ENCODE measurements at regions not wholly inside any gene's neighbourhood (a gene's known extent, or its start where the extent isn't known, plus 50 kb on each side); places are given as distances from the start of the nearest gene placed in this dataset.

DNA sequence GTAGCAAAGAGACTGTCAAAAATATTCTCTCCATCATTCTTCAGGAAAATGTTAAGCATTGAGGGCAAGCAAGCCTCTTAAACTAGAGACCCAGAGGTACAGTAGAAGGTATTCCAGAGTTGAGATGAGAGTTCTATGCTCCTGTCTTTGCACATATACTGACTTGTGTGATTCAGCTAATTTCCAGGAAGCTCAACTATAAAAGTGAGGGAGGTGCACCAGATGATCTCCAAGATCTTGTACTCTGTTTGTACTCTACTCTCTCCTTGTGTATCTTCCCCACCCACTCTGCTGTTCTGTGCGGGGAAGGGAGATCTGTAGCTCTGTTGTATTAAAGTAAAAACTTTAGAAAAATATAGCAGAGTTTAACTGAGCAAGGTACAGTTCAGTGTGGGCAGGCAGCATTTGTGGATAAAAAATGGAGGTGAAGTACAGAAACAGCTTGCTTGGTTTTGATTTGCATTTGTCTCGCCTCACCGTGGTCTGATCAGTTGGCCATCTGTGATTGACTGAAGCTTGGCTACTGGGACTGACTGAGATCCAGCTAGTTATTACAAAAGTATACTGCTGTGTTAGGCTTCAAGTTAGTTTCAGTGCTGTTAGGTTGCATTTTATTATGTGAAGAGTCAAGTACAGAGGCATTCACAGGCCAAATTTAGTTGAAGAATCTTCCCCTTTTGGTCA, 463.1 kb upstream of the GOLIM4 start:
- no peaks in the 10 kb centered on the region for H3K27me3 ChIP-seq

DNA sequence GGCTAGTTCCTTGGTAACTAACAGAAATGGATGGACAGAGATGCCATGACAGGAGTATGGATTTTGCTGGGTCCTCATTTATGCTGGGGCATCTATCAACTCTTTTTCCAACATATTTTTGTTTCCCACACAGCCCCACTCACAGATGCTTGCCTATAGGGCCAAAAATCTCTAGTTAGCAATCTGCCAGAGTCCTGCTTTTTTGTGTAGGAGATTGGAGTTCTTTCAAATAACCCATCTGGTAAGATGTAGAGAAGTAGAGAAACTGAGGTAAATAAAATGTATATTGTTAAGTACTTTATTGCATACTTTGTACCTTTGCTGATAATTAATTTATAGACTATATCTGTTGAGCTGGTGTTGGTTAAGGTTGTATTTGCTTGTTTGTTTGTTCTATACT, 456.5 kb upstream of the GOLIM4 start:
- TF ChIP-seq Cebpa-rat (IDR thresholded peaks at IDR 0.05) = no peak
- H3K4me2 ChIP-seq = no peak overlapping the region
- H3K27me3 ChIP-seq = no peaks in the 10 kb centered on the region
- H3K36me3 ChIP-seq = no peaks in the 10 kb centered on the region
- H3K4me3 ChIP-seq = no peak overlapping the region
- H3K9me3 ChIP-seq (replicated peaks in 1 of 11) = no peaks in the 10 kb centered on the region
- no peak overlapping the region for H3K27ac ChIP-seq
- H4K20me1 ChIP-seq = no peaks in the 10 kb centered on the region
- H3K4me1 ChIP-seq = no peaks in the 10 kb centered on the region
- H3K9ac ChIP-seq = no peak overlapping the region

More for the DNA sequence above, 463.1 kb upstream of the GOLIM4 start:
- Histone ChIP-seq H3K36me3 (no peaks in the 10 kb centered on the region), H4K20me1 (no peaks in the 10 kb centered on the region), H3K9ac (no peak overlapping the region), H3K27ac (no peak overlapping the region), H3K4me2 (no peak overlapping the region), H3K9me3 (replicated peaks in 1 of 11) (no peaks in the 10 kb centered on the region), H3K4me3 (no peak overlapping the region), H3K4me1 (no peaks in the 10 kb centered on the region)
- TF ChIP-seq Cebpa-rat (IDR thresholded peaks at IDR 0.05) = no peak

DNA sequence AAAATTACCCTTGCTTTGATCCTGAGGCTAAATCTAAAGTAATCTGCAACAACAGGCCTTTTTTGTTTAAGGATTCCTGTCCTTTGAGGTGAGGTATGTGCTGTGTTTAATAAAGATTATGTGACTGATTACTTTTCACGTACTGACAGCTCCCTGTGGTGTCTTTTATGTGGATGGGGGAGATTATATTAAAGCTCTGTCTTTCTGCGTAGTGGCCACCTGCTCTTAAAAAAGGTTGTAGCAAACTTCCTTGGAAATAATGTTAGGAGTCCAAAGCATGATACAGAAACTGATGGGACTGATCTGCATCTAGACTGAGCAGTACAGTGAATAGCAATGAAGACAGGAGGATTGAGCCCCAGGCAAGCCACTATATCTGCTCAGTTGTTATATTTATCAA, 453.0 kb upstream of the GOLIM4 start:
- Histone ChIP-seq H3K4me1 (no peaks in the 10 kb centered on the region), H3K4me3 (no peak overlapping the region), H3K27me3 (no peaks in the 10 kb centered on the region), H3K4me2 (no peak overlapping the region), H3K27ac (no peak overlapping the region), H3K9me3 (replicated peaks in 1 of 11) (no peaks in the 10 kb centered on the region), H4K20me1 (no peaks in the 10 kb centered on the region), H3K9ac (no peak overlapping the region), H3K36me3 (no peaks in the 10 kb centered on the region)
- TF ChIP-seq Cebpa-rat (IDR thresholded peaks at IDR 0.05) = no peak

- TF ChIP-seq Cebpa-rat (IDR thresholded peaks at IDR 0.05) = no peak
Observed at GRCh38 chr3:168546707-168547106, 451.0 kb upstream of the GOLIM4 start.

DNA sequence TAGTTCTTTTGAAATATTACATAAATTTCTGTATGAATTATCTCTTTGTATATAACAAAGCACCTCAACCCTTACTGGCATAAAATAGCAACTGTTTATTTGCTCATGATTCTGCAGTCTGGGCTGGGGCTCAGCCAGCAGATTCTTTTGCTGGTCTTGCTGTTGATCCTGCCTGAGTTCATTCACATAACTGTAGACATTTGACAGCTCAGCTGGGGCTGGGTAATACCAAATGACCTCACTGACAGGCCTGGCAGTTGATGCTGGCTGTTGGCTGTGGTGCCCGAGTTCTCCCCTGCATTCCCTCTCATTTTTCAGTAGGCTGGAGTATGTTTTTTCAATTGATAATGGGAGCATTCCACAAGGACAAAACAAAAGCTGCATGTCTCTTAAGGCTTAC, 449.9 kb upstream of the GOLIM4 start:
- H3K36me3 ChIP-seq = no peaks in the 10 kb centered on the region
- no peak overlapping the region for H3K9ac ChIP-seq
- no peaks in the 10 kb centered on the region for H3K4me1 ChIP-seq
- TF ChIP-seq Cebpa-rat (IDR thresholded peaks at IDR 0.05) = no peak
- no peaks in the 10 kb centered on the region for H3K27me3 ChIP-seq
- no peaks in the 10 kb centered on the region for H3K9me3 ChIP-seq (replicated peaks in 1 of 11)
- H3K4me3 ChIP-seq = no peak overlapping the region
- no peak overlapping the region for H3K27ac ChIP-seq
- H4K20me1 ChIP-seq = no peaks in the 10 kb centered on the region
- no peak overlapping the region for H3K4me2 ChIP-seq

More at GRCh38 chr3:168546707-168547106, 451.0 kb upstream of the GOLIM4 start:
- Histone ChIP-seq H3K27me3 (no peaks in the 10 kb centered on the region), H3K9me3 (replicated peaks in 1 of 11) (no peaks in the 10 kb centered on the region), H3K36me3 (no peaks in the 10 kb centered on the region), H3K27ac (no peak overlapping the region), H3K9ac (no peak overlapping the region), H3K4me1 (no peaks in the 10 kb centered on the region), H4K20me1 (no peaks in the 10 kb centered on the region), H3K4me2 (no peak overlapping the region), H3K4me3 (no peak overlapping the region)

DNA sequence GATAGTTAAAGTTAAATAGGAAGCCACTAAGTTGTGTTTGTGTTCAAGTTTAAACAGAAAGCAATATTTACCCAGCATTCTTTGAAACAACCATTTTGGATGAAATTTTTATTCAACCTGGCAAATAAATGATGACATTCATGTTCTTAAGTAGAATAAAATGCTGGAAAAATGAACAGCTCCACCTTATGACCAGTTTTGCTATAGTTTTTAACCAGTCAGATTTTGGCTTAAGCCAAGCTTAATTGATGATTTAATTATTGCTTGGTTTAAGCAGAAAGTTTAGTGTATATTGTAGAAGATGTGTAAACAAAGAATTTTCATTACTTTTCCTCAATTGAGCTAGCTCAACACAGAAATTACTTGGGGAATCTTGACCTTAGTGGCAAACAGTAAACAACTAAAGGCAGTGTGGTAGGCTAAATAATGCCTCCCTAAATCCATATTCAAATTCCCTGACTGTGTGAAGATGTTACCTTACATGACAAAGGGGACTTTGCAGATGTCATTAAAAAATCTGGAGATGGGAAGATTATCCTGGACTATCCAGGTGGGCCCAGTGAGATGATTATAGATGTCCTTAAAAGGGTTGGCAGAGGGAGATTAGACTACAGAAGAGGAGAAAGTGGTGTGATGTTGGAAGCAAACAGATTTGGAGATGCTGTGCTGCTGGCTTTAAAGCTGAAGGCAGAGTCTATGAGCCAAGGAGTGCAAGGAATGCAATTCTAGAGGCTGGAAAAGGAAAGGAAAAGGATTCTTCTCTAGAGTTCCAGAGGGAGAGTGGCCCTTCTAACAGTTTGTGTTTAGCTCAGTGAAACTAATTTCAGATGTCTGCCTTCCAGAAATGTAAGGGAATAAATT, 448.6 kb upstream of the GOLIM4 start:
- H3K27ac ChIP-seq = no peak overlapping the region
- no peaks in the 10 kb centered on the region for H3K9me3 ChIP-seq (replicated peaks in 1 of 11)
- no peak overlapping the region for H3K9ac ChIP-seq
- no peak overlapping the region for H3K4me3 ChIP-seq
- no peaks in the 10 kb centered on the region for H3K4me1 ChIP-seq
- no peak overlapping the region for H3K4me2 ChIP-seq
- H3K27me3 ChIP-seq = no peaks in the 10 kb centered on the region
- no peaks in the 10 kb centered on the region for H4K20me1 ChIP-seq
- no peaks in the 10 kb centered on the region for H3K36me3 ChIP-seq
- no peak for TF ChIP-seq Cebpa-rat (IDR thresholded peaks at IDR 0.05)

DNA sequence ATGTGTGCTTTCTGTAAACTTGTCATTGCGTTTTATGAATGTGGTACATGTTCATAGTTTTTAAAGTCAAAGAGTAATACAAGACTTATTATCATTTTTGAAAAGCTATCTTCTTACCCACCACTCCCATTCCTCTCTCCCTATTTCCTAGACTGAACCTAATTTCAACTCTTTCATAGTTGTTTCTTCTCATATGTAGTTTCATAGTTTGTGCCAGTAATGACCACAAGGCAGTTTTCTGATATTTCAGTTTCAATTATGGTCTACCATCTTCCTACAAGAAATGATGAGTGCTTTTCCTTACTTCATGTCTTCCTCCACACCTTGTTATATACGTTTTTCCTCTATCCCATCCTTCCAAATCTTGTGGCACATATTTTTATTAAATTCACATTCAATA, 445.0 kb upstream of the GOLIM4 start:
- Histone ChIP-seq H3K36me3 (no peaks in the 10 kb centered on the region), H4K20me1 (no peaks in the 10 kb centered on the region), H3K9ac (no peak overlapping the region), H3K4me2 (no peak overlapping the region), H3K4me1 (no peaks in the 10 kb centered on the region), H3K4me3 (no peak overlapping the region), H3K27me3 (no peaks in the 10 kb centered on the region), H3K27ac (no peak overlapping the region), H3K9me3 (replicated peaks in 1 of 11) (no peaks in the 10 kb centered on the region)
- TF ChIP-seq Cebpa-rat (IDR thresholded peaks at IDR 0.05) = no peak

DNA sequence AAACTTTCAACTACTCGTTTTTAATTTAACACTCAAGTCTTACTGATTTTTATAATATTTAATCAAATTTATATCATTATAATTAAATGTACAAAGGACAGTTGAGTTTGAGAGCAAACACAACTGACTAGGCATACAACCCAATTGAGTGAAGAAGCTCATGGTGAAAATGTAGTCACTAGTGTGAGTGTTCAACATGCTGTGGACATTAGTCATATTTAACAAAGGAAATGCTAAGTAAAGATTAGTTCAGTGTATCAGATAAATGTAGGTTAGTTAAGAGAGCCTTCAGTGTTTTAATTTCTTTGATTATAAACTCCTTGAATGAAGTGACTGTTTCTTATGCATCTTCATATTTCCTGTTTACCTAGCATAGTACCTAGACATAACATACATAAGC, 444.2 kb upstream of the GOLIM4 start:
- Histone ChIP-seq H3K9ac (no peak overlapping the region), H3K9me3 (replicated peaks in 1 of 11) (no peaks in the 10 kb centered on the region), H4K20me1 (no peaks in the 10 kb centered on the region), H3K4me3 (no peak overlapping the region), H3K36me3 (no peaks in the 10 kb centered on the region), H3K4me2 (no peak overlapping the region), H3K4me1 (no peaks in the 10 kb centered on the region), H3K27ac (no peak overlapping the region), H3K27me3 (no peaks in the 10 kb centered on the region)
- TF ChIP-seq Cebpa-rat (IDR thresholded peaks at IDR 0.05) = no peak

DNA sequence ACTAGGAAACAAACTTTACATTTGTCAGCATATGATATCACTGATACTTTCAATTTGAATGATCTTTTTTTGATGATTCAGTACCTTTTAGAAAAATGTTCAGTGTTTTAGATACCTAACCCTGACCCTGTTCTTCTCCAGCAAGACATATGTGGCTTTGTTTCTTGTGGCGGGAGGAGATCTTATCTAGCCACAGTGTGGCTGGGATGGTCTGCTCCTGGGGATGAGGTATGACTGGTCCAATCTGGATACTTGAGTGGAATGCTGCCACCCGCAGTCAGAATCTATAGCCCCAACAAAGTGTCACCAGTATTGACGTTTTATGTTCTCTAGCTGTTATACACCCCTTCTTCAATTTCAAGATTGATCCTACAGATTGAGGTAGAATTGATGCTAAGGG, 439.0 kb upstream of the GOLIM4 start:
- Histone ChIP-seq H3K36me3 (no peaks in the 10 kb centered on the region), H3K9ac (no peak overlapping the region), H3K9me3 (replicated peaks in 1 of 11) (no peaks in the 10 kb centered on the region), H3K4me2 (no peak overlapping the region), H3K27ac (no peak overlapping the region), H3K27me3 (no peaks in the 10 kb centered on the region), H4K20me1 (no peaks in the 10 kb centered on the region), H3K4me3 (no peak overlapping the region), H3K4me1 (no peaks in the 10 kb centered on the region)
- TF ChIP-seq Cebpa-rat (IDR thresholded peaks at IDR 0.05) = no peak

GRCh38 chr3:168533600-168533999, 437.9 kb upstream of the GOLIM4 start:
- TF ChIP-seq Cebpa-rat (IDR thresholded peaks at IDR 0.05) = no peak
- no peaks in the 10 kb centered on the region for H3K27me3 ChIP-seq
- no peak overlapping the region for H3K27ac ChIP-seq
- no peaks in the 10 kb centered on the region for H3K9me3 ChIP-seq (replicated peaks in 1 of 11)
- no peak overlapping the region for H3K9ac ChIP-seq
- H3K4me3 ChIP-seq = no peak overlapping the region
- H4K20me1 ChIP-seq = no peaks in the 10 kb centered on the region
- H3K4me2 ChIP-seq = no peak overlapping the region
- no peaks in the 10 kb centered on the region for H3K36me3 ChIP-seq
- no peaks in the 10 kb centered on the region for H3K4me1 ChIP-seq
